ENCODE measurements at regions not wholly inside any gene's neighbourhood (a gene's known extent, or its start where the extent isn't known, plus 50 kb on each side); places are given as distances from the start of the nearest gene placed in this dataset.

DNA sequence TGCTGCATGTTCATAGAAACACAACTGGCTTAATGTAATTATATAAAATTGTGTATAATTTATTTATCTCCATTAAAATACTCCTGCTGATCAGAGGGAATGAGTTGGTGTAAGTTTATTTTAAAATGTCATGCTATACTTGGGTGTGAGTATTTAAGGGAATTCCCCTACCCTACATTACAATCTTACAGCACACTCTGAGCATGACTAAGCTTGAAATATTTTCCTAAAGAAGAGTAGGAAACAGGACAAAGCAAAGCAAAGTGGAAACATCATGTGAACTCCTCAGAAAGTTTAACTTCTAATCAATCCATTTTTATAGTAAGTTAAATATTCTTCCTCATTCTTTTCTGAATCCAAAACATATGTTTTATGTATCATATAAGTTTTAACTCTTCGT is 1271.3 kb downstream of the EFNA5 start:
- TF ChIP-seq EZH2 (IDR thresholded peaks at IDR 0.05) (no peak), POLR2AphosphoS5 (IDR thresholded peaks at IDR 0.05; ENCODE audit: borderline replicate concordance, low read depth, low read length) (no peak), FOXP2 (optimal IDR thresholded peaks at IDR 0.05; ENCODE audit: control extremely low read depth, extremely low read length, insufficient read depth) (no peak)

All from SK-N-MC (cell line).